Esophagus squamous epithelium (tissue), 4 donors: ENCODE measurements at regions not wholly inside any gene's neighbourhood (a gene's known extent, or its start where the extent isn't known, plus 50 kb on each side); places are given as distances from the start of the nearest gene placed in this dataset.

ENCODE experiments used
- POLR2A ChIP-seq, 4 donors: fragments of 450-650 bp; IDR thresholded peaks; one replicate each; pipeline ENCODE4 v1.6.1; 2017; ENCODE audit warnings: antibody characterized with exemption in 4 of 4, mild to moderate bottlenecking in 4 of 4, moderate library complexity in 3 of 4
- TF ChIP-seq, protein P1 (sequence below), 6 experiments: fragments of 450-650 bp in 4 of 6; fragments of 200-600 bp in 2 of 6; sonication (generic) in 2 of 6; IDR thresholded peaks; one replicate each; pipeline ENCODE4 v1.5.1; 2016 to 2019; ENCODE audit warnings: antibody characterized with exemption in 6 of 6, mild to moderate bottlenecking in 4 of 6, moderate library complexity in 4 of 6

DNA sequence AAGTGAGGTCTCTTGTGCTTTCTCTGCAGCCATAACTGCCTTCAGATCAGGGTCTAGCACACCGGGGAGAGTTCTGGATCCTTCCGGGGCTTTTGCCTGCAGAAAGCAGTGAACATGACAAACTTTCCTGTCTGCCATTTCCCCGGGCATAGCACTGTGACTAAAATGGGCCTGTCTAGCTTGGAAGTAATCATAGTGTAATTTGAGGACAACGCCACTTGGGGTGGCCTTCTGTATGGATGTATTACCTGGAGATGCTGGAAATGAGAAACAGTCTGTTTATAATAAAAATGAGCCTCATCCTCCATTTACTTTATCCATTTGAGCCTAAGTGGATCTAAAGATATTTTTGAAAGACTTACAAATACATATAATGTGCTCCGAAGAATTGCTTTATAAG, 453.7 kb downstream of the VRK1 start:
- TF ChIP-seq POLR2A (IDR thresholded peaks at IDR 0.05), result no peak
- TF ChIP-seq, protein P1, sequence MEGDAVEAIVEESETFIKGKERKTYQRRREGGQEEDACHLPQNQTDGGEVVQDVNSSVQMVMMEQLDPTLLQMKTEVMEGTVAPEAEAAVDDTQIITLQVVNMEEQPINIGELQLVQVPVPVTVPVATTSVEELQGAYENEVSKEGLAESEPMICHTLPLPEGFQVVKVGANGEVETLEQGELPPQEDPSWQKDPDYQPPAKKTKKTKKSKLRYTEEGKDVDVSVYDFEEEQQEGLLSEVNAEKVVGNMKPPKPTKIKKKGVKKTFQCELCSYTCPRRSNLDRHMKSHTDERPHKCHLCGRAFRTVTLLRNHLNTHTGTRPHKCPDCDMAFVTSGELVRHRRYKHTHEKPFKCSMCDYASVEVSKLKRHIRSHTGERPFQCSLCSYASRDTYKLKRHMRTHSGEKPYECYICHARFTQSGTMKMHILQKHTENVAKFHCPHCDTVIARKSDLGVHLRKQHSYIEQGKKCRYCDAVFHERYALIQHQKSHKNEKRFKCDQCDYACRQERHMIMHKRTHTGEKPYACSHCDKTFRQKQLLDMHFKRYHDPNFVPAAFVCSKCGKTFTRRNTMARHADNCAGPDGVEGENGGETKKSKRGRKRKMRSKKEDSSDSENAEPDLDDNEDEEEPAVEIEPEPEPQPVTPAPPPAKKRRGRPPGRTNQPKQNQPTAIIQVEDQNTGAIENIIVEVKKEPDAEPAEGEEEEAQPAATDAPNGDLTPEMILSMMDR (IDR thresholded peaks at IDR 0.05), result no peak
